DND-41 (cell line): ENCODE measurements at regions not wholly inside any gene's neighbourhood (a gene's known extent, or its start where the extent isn't known, plus 50 kb on each side); places are given as distances from the start of the nearest gene placed in this dataset.

ENCODE experiments used
- EZH2 ChIP-seq: IDR thresholded peaks from 3 replicates; pipeline ENCODE4 v1.6.1; 2012; ENCODE audit warnings: borderline replicate concordance, low read depth, mild to moderate bottlenecking, moderate library complexity, low read length, inconsistent platforms; ENCODE audit not compliant: severe bottlenecking
- TF ChIP-seq, protein P1 (sequence below): IDR thresholded peaks from 2 replicates; pipeline ENCODE4 v1.5.1; 2012; ENCODE audit warnings: borderline replicate concordance, low read length, moderate library complexity, mild to moderate bottlenecking; ENCODE audit not compliant: poor library complexity, severe bottlenecking; ENCODE audit errors: extremely low read depth

DNA sequence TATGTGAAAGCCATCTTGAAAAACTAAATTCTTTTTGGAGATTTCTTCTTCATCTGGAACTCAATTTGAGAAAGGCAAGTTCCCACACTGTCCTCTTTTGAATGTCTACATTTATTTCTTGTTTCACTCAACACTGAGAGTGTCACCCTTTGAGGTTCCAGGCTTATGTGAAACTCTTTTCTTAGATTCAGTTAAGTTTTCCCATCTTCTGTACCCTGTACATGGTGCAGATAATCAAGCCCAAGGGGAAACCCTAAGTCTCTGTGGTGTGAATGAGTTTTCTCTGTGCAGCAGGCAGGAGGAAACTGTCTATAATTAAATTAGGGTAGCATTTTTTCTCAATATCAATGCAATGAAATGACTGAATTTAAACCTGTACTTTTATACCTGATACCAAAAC, 72.3 kb upstream of the PRLR start:
- no peak for TF ChIP-seq EZH2
- TF ChIP-seq, protein P1, sequence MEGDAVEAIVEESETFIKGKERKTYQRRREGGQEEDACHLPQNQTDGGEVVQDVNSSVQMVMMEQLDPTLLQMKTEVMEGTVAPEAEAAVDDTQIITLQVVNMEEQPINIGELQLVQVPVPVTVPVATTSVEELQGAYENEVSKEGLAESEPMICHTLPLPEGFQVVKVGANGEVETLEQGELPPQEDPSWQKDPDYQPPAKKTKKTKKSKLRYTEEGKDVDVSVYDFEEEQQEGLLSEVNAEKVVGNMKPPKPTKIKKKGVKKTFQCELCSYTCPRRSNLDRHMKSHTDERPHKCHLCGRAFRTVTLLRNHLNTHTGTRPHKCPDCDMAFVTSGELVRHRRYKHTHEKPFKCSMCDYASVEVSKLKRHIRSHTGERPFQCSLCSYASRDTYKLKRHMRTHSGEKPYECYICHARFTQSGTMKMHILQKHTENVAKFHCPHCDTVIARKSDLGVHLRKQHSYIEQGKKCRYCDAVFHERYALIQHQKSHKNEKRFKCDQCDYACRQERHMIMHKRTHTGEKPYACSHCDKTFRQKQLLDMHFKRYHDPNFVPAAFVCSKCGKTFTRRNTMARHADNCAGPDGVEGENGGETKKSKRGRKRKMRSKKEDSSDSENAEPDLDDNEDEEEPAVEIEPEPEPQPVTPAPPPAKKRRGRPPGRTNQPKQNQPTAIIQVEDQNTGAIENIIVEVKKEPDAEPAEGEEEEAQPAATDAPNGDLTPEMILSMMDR, result no peak
